ENCODE measurements at regions not wholly inside any gene's neighbourhood (a gene's known extent, or its start where the extent isn't known, plus 50 kb on each side); places are given as distances from the start of the nearest gene placed in this dataset.

GRCh38 chr14:98293576-98293975, 978.4 kb downstream of the BCL11B start:
- Histone ChIP-seq H3K36me3 (no peaks in the 10 kb centered on the region), H3K27me3 (replicated peaks; ENCODE audit: insufficient read depth) (no peaks in the 10 kb centered on the region), H3K4me1 (ENCODE audit: control insufficient read depth in 1 of 2, low read depth in 2 of 2) (no peaks in the 10 kb centered on the region), H3K27ac (no peak overlapping the region), H3K9me3 (no peaks in the 10 kb centered on the region), H3K4me3 (no peak overlapping the region)
- ATAC-seq (ENCODE audit: insufficient number of reproducible peaks, low FRiP score, low read depth) (no peak), DNase-seq (ENCODE audit: low spot score) (no peak)
- no peak for TF ChIP-seq CTCF (IDR thresholded peaks at IDR 0.05)

- no peaks in the 10 kb centered on the region for H3K9me3 ChIP-seq
- no peak overlapping the region for H3K4me3 ChIP-seq
- H3K27ac ChIP-seq, result no peak overlapping the region
- no peaks in the 10 kb centered on the region for H3K27me3 ChIP-seq (replicated peaks; ENCODE audit: insufficient read depth)
- TF ChIP-seq CTCF (IDR thresholded peaks at IDR 0.05), result no peak
- DNase-seq (ENCODE audit: low spot score), result no peak
- no peaks in the 10 kb centered on the region for H3K36me3 ChIP-seq
- H3K4me1 ChIP-seq (ENCODE audit: control insufficient read depth in 1 of 2, low read depth in 2 of 2), result no peaks in the 10 kb centered on the region
- no peak for ATAC-seq (ENCODE audit: insufficient number of reproducible peaks, low FRiP score, low read depth)
Observed at GRCh38 chr14:98296895-98297294, 975.1 kb downstream of the BCL11B start.

- no peak for DNase-seq (ENCODE audit: low spot score)
- Histone ChIP-seq H3K9me3 (no peaks in the 10 kb centered on the region), H3K27me3 (replicated peaks; ENCODE audit: insufficient read depth) (no peaks in the 10 kb centered on the region), H3K4me1 (ENCODE audit: control insufficient read depth in 1 of 2, low read depth in 2 of 2) (no peaks in the 10 kb centered on the region), H3K36me3 (no peaks in the 10 kb centered on the region), H3K4me3 (no peak overlapping the region), H3K27ac (no peak overlapping the region)
- no peak for TF ChIP-seq CTCF (IDR thresholded peaks at IDR 0.05)
- no peak for ATAC-seq (ENCODE audit: insufficient number of reproducible peaks, low FRiP score, low read depth)
Observed at GRCh38 chr14:98297567-98297966, 974.4 kb downstream of the BCL11B start.

- Histone ChIP-seq H3K27me3 (replicated peaks; ENCODE audit: insufficient read depth) (no peaks in the 10 kb centered on the region), H3K36me3 (no peaks in the 10 kb centered on the region), H3K9me3 (no peaks in the 10 kb centered on the region), H3K4me1 (ENCODE audit: control insufficient read depth in 1 of 2, low read depth in 2 of 2) (no peaks in the 10 kb centered on the region), H3K27ac (no peak overlapping the region), H3K4me3 (no peak overlapping the region)
- DNase-seq (ENCODE audit: low spot score) (no peak), ATAC-seq (ENCODE audit: insufficient number of reproducible peaks, low FRiP score, low read depth) (no peak)
- TF ChIP-seq CTCF (IDR thresholded peaks at IDR 0.05), result no peak
Observed at GRCh38 chr14:98298481-98299244, 973.3 kb downstream of the BCL11B start.

GRCh38 chr14:98301681-98302080, 970.3 kb downstream of the BCL11B start:
- Histone ChIP-seq H3K27me3 (replicated peaks; ENCODE audit: insufficient read depth) (no peaks in the 10 kb centered on the region), H3K9me3 (no peaks in the 10 kb centered on the region), H3K36me3 (no peaks in the 10 kb centered on the region), H3K4me3 (no peak overlapping the region), H3K27ac (no peak overlapping the region), H3K4me1 (ENCODE audit: control insufficient read depth in 1 of 2, low read depth in 2 of 2) (no peaks in the 10 kb centered on the region)
- no peak for TF ChIP-seq CTCF (IDR thresholded peaks at IDR 0.05)
- ATAC-seq (ENCODE audit: insufficient number of reproducible peaks, low FRiP score, low read depth) (no peak), DNase-seq (ENCODE audit: low spot score) (no peak)
